G401 (cell line): ENCODE measurements at regions not wholly inside any gene's neighbourhood (a gene's known extent, or its start where the extent isn't known, plus 50 kb on each side); places are given as distances from the start of the nearest gene placed in this dataset.
"Not testable (repeated sequence)": the region's sequence is repeated elsewhere in the genome, so short reads cannot be mapped to it uniquely, and the experiment has no call there.

Source experiments
- DNase-seq: peaks from one replicate; pipeline ENCODE4 v3.0.0-alpha.2; 2015; ENCODE audit warnings: low spot score
- in situ Hi-C: cut with HindIII; loops from 2 replicates; pipeline ENCODE4 v1.10.0; 2016; ENCODE audit warnings: low sequenced_read_pairs, mixed read lengths

GRCh38 chr1:188117436-188117835 is 1288.7 kb downstream of the PLA2G4A start:
- in situ Hi-C loops = no loop called here
- DNase-seq = no peak

- in situ Hi-C loops = no loop called here
- DNase-seq = no peak
Measured at GRCh38 chr1:188122646-188123045, 1293.9 kb downstream of the PLA2G4A start.

- in situ Hi-C loops = no loop called here
- no peak for DNase-seq
Measured at GRCh38 chr1:188127507-188127906, 1298.8 kb downstream of the PLA2G4A start.

DNA sequence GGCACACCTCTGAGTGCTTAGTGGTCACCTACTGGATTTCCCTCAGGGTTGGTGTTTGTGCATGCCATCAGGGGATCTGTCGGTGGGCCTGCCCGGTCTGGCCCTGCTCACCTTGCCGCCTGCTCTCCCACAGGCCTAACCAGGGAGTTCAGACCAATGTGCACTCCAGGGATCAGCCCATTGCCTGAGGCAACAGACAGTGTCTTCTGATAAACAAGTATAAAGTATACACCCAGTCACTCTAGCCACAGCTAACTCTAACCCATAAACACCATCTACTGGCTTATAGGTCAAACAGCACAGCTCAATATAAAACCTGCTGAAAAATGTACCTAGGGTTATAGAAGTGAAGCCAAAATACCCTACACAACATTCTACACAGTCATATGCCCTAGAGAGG is 1300.0 kb downstream of the PLA2G4A start:
- in situ Hi-C loops = no loop called here
- no peak for DNase-seq

GRCh38 chr1:188129856-188130838 is 1301.4 kb downstream of the PLA2G4A start:
- in situ Hi-C loops = no loop called here
- DNase-seq = no peak

DNA sequence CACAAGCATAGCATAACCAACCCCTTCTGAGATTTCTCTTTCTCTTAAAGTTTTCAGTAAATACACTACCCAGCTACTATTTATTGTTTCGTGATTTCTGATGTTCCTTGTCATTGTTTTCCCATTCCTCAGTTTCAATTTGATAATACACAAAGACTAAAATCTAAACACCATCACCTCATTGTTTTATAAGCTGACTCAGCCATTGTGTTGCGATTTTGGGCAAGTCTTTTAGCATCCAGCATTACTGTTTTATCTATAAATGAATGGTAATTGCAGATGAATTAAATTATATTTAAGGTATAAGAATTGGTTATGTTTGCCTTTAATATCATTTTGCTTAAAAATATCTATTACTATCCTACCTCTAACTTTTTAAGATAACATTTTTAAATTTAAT is 1308.5 kb downstream of the PLA2G4A start:
- in situ Hi-C loops = no loop called here
- no peak for DNase-seq

GRCh38 chr1:188140958-188141357 is 1312.2 kb downstream of the PLA2G4A start:
- in situ Hi-C loops = no loop called here

DNA sequence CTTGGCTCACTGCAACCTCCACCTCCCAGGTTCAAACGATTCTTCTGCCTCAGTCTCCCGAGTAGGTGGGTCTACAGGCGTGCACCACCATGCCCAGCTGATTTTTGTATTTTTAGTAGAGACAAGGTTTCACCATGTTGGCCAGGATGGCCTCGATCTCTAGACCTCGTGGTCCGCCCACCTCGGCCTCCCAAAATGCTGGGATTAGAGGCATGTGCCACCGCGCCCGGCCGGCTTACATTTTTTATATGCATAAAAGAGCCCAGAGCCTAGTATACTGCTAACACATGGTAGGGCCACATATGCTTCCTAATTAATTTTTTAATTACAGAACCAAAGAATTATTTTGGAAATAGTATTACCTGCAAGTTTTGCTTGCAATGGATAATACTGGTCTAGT is 1325.4 kb downstream of the PLA2G4A start:
- in situ Hi-C loops = no loop called here

More at GRCh38 chr1:188140958-188141357, 1312.2 kb downstream of the PLA2G4A start:
- no peak for DNase-seq

DNA sequence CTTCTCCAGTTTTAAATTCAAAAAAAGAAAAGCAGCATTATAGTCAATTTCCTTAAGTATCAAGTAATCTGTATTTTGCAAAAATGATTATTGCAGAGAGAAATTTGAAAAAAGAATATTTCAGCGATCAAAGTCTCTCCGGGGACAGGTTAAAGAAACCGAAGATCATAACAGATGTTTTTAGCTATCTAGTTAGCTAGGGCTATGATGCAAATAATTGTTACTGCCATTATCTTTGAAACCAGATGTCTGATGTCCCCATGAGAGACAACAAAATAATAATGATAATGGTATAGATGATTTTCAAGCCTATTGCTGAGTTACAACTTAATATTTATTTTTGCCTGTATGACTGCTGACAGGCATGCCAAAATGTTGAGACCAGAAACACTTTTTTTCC is 1326.0 kb downstream of the PLA2G4A start:
- no peak for DNase-seq
- in situ Hi-C loops = no loop called here

More for the DNA sequence above, 1325.4 kb downstream of the PLA2G4A start:
- DNase-seq = no peak

DNA sequence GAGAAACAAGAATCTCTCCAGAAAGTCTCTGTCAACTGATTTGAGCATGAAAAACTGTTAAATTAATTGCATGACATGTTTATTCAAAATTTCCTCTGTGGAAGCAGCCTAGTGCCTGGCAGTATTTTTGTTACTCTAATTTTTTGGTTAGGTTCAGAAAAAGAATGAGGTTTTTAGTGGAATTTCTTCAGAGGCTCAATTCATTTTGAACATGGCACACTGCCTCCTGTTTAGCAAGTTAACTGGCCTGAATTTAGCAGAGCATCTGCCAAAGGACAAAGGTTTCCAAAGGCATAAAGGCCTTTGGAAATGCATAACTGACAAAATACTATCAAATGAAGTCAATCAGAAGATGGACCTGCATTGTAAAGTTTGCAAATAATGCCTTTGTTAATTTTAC is 1326.5 kb downstream of the PLA2G4A start:
- peak; percentile 23 for DNase-seq
- in situ Hi-C loops = no loop called here

DNA sequence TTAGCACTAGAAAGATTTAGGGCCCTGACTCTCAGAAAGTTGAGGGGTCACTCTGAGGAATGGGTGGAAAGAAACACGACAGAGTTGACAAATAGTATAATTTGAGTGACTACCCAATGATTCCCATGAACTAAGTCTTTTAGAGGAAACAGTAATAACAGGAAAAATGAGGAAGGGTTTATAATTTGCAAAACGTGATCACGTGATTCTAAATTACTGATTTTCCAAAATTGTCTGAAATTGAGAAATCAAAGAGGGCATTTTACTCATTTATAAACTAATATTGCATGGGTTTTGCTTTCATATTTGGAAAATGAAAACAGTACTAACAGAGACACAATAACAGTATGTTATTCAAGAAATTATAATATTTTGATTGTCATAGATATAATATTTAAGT is 1335.7 kb downstream of the PLA2G4A start:
- no peak for DNase-seq
- in situ Hi-C loops = no loop called here

GRCh38 chr1:188166654-188167053 is 1337.9 kb downstream of the PLA2G4A start:
- DNase-seq = no peak
- in situ Hi-C loops = no loop called here

- no peak for DNase-seq
- in situ Hi-C loops = no loop called here
Measured at GRCh38 chr1:188169971-188170370, 1341.2 kb downstream of the PLA2G4A start.

GRCh38 chr1:188170411-188170810 is 1341.7 kb downstream of the PLA2G4A start:
- in situ Hi-C loops = no loop called here

DNA sequence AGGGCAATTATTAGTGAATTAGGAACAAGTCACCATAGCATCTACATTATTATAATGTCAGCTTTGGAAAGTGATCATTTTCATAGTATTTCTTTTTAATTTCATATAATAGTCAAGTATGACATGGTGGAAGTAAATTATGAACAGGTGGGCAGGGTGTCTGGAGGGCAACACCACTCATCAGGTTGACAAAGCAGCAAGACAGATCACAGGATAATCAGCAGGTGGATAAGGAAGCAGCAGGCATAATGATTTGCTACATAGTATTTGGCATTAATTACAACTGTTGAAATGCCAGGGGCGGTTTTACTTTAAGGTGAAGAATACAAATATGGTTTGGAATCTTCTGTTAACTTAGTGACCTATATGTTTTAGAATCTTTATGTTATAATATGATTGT is 1342.2 kb downstream of the PLA2G4A start:
- no peak for DNase-seq

More at GRCh38 chr1:188170411-188170810, 1341.7 kb downstream of the PLA2G4A start:
- DNase-seq = no peak

DNA sequence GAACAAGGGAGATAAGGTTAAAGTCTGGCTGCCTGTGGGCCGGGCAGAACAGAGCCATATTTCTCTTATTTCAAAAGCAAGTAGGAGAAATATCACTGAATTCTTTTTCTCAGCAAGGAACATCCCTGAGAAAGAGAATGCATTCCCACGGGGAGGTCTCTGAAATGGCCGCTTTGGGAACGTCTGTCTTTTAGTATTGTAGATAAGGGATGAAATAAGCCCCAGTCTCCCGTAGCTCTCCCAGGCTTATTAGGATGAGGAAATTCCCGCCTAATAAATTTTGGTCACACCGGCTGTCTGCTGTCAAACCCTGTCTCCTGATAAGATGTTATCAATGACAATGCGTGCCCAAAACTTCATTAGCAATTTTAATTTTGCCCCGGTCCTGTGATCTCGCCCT is 1353.3 kb downstream of the PLA2G4A start:
- in situ Hi-C loops, DNase-seq: not testable (repeated sequence)

More for the DNA sequence above, 1342.2 kb downstream of the PLA2G4A start:
- in situ Hi-C loops = no loop called here

DNA sequence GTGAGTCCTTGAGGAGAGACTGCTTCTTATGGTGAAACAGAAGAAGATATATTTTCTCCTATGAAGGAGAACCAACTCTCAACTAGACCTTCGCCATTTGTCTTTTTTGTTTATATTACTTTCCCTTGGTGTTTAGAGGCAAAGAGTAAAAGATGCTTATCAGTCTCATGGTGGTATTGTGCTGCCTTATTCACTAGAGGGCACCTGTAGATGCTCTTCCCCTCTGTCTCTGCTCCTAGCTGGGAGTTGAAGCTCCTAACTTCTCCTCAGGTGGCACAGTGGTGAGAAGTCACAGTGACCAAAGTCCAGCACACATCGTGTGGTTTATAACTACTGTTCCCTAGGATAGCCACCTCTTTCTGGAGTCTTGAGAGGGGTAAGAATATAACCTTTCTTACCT is 1359.6 kb downstream of the PLA2G4A start:
- in situ Hi-C loops = no loop called here
- no peak for DNase-seq

DNA sequence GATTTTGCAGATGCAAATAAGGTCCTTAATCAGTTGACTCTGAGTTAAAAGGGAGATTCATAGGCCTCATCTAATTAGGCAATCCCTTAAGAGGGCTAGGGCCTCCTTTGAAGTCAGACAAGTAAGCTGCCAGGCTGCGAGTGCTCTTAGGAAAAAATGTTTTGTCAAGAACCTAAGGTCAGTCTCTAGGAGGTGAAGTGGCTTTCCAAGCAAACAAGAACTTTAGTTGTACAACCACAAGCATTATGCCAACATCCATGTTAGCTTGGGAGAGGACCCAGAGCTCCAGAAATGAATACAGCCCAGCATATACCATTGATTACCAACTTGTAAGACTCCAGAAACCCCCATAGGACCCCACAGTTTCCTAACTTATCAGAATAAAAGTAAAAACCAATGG is 1366.2 kb downstream of the PLA2G4A start:
- in situ Hi-C loops = no loop called here
- DNase-seq = no peak

DNA sequence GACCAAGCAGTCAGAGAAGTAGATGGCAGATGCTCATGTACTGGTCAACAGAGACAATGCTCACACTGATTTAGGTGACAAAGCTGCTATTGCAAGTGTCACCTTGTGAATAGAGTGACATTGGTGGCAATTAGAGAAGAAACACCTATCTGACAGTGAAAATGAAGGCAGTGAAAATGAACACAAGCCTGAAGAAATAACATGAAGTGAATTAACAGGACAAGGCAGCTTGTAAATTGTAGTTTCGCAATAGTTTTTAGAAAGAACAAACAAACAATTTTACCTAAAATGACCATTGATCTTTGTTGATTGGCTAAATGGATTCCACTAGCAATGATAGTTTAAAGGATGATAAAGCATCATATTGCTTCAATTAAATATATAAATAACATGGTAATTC is 1389.5 kb downstream of the PLA2G4A start:
- DNase-seq = no peak
- in situ Hi-C loops = no loop called here

DNA sequence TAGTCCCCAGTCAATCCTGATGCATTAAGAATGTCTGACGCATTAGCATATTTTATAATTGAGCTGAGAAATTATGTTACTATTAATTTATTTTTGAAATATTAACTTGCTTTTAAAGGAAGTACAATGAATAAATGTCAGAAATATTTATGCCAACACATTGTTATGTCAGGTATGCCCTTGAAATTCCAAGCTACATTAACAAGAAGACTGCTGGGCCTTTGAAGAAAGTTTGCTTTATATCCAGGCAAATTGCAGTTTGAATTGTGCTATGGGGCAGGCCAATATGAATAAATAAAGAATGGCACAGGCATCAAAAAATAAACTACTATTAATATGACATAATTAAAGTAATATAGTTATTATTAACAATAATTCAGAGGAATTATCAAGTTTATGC is 1391.3 kb downstream of the PLA2G4A start:
- in situ Hi-C loops = no loop called here
- no peak for DNase-seq

DNA sequence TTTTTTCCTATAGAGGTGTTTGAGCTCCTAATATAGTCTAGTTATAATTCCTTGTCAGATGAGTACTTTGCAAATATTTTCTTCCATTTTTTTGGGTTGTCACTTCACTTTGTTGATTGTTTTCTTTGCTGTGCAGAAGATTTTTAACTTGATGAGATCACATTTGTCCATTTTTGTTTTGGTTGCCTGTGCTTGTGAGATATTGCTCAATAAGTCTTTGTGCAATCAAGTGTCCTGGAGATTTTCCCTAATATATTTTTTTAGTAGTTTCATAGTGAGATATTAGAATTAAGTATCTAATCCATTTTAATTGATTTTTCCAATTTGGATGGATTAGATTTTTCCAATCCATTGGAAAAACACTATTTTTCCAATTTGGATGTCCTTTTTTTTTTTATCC is 1395.5 kb downstream of the PLA2G4A start:
- DNase-seq = no peak
- in situ Hi-C loops = no loop called here
